ENCODE measurements at regions not wholly inside any gene's neighbourhood (a gene's known extent, or its start where the extent isn't known, plus 50 kb on each side); places are given as distances from the start of the nearest gene placed in this dataset.

- TF ChIP-seq, protein P1, sequence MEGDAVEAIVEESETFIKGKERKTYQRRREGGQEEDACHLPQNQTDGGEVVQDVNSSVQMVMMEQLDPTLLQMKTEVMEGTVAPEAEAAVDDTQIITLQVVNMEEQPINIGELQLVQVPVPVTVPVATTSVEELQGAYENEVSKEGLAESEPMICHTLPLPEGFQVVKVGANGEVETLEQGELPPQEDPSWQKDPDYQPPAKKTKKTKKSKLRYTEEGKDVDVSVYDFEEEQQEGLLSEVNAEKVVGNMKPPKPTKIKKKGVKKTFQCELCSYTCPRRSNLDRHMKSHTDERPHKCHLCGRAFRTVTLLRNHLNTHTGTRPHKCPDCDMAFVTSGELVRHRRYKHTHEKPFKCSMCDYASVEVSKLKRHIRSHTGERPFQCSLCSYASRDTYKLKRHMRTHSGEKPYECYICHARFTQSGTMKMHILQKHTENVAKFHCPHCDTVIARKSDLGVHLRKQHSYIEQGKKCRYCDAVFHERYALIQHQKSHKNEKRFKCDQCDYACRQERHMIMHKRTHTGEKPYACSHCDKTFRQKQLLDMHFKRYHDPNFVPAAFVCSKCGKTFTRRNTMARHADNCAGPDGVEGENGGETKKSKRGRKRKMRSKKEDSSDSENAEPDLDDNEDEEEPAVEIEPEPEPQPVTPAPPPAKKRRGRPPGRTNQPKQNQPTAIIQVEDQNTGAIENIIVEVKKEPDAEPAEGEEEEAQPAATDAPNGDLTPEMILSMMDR (IDR thresholded peaks at IDR 0.05) = no peak
- TF ChIP-seq POLR2AphosphoS5 (IDR thresholded peaks at IDR 0.05) (no peak), POLR2A (IDR thresholded peaks at IDR 0.05) (no peak)
Observed at GRCh38 chr10:131041031-131041430, 270.5 kb downstream of the TCERG1L start.
